Bronchial epithelial cell (primary cell): ENCODE measurements at regions not wholly inside any gene's neighbourhood (a gene's known extent, or its start where the extent isn't known, plus 50 kb on each side); places are given as distances from the start of the nearest gene placed in this dataset.

ENCODE experiments used
- DNase-seq: peaks from one replicate; pipeline ENCODE4 v3.0.0-alpha.2; 2010; ENCODE audit warnings: low read depth
- FAIRE-seq: peaks from 2 replicates; lab custom pipeline; 2011; peaks lifted over from hg19 to GRCh38; lab: Jason Lieb, UNC
- H3K27me3 ChIP-seq: 2 replicates; pipeline ENCODE4 v1.5.1; 2011; ENCODE audit warnings: low read length; ENCODE audit not compliant: control insufficient read depth, insufficient read depth
- H3K36me3 ChIP-seq: 2 replicates; pipeline ENCODE4 v1.5.1; 2011; ENCODE audit warnings: low read length; ENCODE audit not compliant: control insufficient read depth, insufficient read depth
- H3K4me3 ChIP-seq: 2 replicates; pipeline ENCODE4 v1.5.1; 2011; ENCODE audit warnings: mild to moderate bottlenecking, low read depth, low read length, control low read depth
- TF ChIP-seq, protein P1 (sequence below): IDR thresholded peaks from 2 replicates; pipeline ENCODE4 v1.5.1; 2011; ENCODE audit warnings: mild to moderate bottlenecking, moderate library complexity, low read length, control low read depth, inconsistent platforms; ENCODE audit not compliant: insufficient read depth, severe bottlenecking

DNA sequence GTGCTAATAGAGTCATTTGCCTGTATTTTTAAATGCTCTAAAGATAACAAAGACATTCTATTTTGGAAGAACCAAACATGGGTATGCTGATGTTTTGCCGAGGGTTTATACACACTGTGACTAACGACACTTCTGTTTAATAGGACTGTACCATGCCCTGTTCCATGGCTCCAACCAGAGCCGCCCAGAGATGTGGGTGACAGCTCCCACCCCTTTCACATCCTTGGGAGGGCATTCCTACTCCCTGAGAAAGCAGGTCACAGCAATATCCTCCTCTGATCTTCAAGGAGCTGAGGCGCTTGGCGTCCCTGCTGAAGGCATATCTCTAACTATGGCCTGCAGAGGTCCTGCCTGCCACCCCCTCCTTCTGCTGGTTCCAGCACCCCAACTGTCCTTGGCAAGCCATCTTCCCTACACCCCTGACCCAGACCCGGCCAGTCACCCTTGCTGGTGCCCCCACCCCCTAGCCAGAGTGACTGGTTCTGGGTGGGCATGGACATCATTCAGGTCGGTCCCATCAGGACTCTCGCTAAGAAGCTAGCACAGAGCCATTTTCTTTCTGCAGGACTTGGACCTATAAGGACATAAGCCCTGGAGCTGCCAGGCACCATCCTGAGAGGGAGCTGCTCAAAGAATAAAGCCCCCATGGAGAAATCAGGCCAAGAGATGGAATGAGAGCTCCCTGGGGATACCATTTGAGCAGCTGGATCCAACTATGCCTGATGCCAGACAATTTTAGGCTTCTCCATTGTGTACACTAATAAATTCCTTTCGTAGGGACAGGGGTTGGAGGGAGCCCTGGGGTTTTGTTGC lies 381.3 kb downstream of the CTTN start:
- no peak for FAIRE-seq
- DNase-seq: no peak
- no peak overlapping the region for H3K4me3 ChIP-seq
- no peaks in the 10 kb centered on the region for H3K36me3 ChIP-seq
- TF ChIP-seq, protein P1, sequence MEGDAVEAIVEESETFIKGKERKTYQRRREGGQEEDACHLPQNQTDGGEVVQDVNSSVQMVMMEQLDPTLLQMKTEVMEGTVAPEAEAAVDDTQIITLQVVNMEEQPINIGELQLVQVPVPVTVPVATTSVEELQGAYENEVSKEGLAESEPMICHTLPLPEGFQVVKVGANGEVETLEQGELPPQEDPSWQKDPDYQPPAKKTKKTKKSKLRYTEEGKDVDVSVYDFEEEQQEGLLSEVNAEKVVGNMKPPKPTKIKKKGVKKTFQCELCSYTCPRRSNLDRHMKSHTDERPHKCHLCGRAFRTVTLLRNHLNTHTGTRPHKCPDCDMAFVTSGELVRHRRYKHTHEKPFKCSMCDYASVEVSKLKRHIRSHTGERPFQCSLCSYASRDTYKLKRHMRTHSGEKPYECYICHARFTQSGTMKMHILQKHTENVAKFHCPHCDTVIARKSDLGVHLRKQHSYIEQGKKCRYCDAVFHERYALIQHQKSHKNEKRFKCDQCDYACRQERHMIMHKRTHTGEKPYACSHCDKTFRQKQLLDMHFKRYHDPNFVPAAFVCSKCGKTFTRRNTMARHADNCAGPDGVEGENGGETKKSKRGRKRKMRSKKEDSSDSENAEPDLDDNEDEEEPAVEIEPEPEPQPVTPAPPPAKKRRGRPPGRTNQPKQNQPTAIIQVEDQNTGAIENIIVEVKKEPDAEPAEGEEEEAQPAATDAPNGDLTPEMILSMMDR: no peak
- H3K27me3 ChIP-seq: no peaks in the 10 kb centered on the region

DNA sequence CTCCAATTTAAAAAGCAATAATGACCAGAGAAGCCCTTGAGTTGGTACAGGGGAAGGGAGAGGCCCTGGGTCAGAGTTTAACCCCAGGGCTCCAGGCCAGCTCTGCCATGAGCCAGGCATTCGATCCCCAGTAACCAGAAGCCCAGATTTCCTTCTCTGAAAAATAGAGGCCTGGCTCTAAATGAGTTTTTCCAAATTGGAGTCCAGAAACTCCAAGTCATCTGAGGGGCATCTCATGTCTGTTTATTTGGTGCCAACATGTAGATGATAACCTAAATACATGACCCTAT lies 381.9 kb downstream of the CTTN start:
- no peaks in the 10 kb centered on the region for H3K36me3 ChIP-seq
- H3K27me3 ChIP-seq: no peaks in the 10 kb centered on the region
- TF ChIP-seq, protein P1: no peak
- no peak overlapping the region for H3K4me3 ChIP-seq
- DNase-seq (no peak), FAIRE-seq (no peak)

DNA sequence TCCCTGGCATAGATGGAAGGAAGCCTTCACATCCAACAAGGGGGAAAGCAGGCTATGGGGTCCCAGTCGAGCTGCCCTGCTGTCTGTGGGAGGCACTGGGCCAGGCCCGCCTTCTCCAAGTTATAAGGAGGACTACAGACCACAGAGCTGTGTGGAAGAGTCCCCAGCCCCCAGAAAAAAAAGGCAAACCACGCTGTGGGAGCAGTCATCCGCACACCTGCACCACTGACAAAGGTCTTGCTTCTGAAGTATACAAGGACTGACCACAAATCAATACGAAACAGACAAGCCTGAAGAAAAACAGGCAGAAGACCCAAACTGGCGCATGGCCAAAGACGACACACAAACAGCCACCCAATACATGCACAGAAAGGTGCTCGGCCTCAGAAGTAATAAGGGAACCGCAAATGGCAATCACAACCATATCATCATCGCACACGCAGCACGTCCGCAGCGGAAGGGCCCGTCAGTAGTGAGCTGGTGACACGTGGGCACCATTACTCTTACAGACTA lies 384.1 kb downstream of the CTTN start:
- Histone ChIP-seq H3K27me3 (no peaks in the 10 kb centered on the region), H3K36me3 (no peaks in the 10 kb centered on the region), H3K4me3 (no peak overlapping the region)
- TF ChIP-seq, protein P1: no peak
- DNase-seq (no peak), FAIRE-seq (no peak)

- FAIRE-seq (no peak), DNase-seq (no peak)
- no peaks in the 10 kb centered on the region for H3K27me3 ChIP-seq
- TF ChIP-seq, protein P1: no peak
- H3K4me3 ChIP-seq: no peak overlapping the region
- H3K36me3 ChIP-seq: no peaks in the 10 kb centered on the region
Measured at GRCh38 chr11:70783356-70783755, 385.0 kb downstream of the CTTN start.

- FAIRE-seq: no peak
- DNase-seq: no peak
- Histone ChIP-seq H3K36me3 (no peaks in the 10 kb centered on the region), H3K27me3 (no peaks in the 10 kb centered on the region), H3K4me3 (no peak overlapping the region)
- TF ChIP-seq, protein P1: no peak
Measured at GRCh38 chr11:70783821-70784220, 385.5 kb downstream of the CTTN start.

DNA sequence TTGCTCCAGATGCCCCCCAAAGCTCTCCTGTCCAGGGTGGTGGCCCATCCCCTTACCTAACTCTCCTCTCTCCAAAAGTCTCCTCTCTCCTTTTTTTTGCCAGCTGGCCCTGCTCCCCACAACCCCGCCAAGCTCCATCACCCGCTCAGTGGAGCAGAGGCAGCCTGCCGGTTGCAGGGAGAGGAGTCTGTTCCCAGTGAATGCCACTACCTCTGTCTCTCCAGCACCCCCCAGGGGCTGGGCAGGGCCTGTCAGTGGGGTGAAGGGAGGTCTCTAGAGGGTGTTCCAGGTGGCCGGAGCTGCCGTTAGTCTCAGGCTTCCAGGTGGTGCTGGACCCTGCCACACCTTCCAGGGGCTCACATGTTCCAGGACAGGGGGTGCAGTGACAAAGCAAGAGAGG lies 387.0 kb downstream of the CTTN start:
- no peak for FAIRE-seq
- Histone ChIP-seq H3K36me3 (no peaks in the 10 kb centered on the region), H3K27me3 (no peaks in the 10 kb centered on the region), H3K4me3 (no peak overlapping the region)
- TF ChIP-seq, protein P1: no peak
- DNase-seq: no peak
